Activated CD8-positive, alpha-beta memory T cell treated with anti-CD3 and anti-CD28 coated beads, Interleukin-2, amount 50 U/mL, for 24 hours (primary cell): ENCODE measurements at regions not wholly inside any gene's neighbourhood (a gene's known extent, or its start where the extent isn't known, plus 50 kb on each side); places are given as distances from the start of the nearest gene placed in this dataset.
"Not testable (repeated sequence)": the region's sequence is repeated elsewhere in the genome, so short reads cannot be mapped to it uniquely, and the experiment has no call there.

Source experiments
- DNase-seq: peaks from one replicate; pipeline ENCODE4 v3.0.0-alpha.2; 2020; ENCODE audit errors: extremely low read depth

DNA sequence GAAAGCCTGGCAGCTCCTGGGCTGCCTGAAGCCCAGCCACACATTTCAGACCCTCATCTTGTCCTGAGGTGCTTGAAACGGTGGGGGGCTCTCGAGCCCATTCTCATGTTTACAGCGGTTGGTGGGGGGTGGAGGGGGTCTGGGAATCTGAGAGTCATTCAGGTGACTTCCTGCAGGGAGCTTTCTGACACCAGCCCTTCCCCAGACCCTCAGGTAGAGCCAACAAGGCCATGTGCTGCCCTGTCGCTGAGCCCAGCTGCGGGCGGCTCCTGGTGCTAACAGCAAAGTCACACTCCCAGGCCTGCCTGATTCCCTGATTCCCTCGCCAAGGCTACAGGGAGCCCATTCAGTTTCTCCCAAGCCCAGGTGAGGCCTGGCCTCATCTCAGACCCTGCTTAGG is 324.9 kb upstream of the MEX3C start:
- no peak for DNase-seq

DNA sequence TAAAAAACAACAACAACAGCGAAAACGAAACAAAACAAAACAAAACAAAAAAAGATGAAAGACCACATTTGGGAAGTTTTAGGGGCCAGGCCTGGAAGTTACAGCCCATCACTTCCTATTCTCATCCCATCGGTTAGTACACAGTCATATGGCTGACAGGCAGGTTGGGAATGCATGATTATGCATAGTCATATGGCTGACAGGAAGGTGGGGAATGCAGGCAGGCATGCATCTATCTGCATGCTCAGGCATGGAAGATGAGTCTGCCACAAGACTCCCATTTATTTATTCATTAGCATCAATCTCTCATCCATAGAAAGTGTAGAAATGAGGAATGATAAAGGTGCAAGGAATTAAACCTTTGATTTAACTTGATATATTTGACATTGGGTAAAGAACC is 325.3 kb upstream of the MEX3C start:
- no peak for DNase-seq

- DNase-seq, result no peak
Measured at GRCh38 chr18:51523671-51524070, 326.2 kb upstream of the MEX3C start.

DNA sequence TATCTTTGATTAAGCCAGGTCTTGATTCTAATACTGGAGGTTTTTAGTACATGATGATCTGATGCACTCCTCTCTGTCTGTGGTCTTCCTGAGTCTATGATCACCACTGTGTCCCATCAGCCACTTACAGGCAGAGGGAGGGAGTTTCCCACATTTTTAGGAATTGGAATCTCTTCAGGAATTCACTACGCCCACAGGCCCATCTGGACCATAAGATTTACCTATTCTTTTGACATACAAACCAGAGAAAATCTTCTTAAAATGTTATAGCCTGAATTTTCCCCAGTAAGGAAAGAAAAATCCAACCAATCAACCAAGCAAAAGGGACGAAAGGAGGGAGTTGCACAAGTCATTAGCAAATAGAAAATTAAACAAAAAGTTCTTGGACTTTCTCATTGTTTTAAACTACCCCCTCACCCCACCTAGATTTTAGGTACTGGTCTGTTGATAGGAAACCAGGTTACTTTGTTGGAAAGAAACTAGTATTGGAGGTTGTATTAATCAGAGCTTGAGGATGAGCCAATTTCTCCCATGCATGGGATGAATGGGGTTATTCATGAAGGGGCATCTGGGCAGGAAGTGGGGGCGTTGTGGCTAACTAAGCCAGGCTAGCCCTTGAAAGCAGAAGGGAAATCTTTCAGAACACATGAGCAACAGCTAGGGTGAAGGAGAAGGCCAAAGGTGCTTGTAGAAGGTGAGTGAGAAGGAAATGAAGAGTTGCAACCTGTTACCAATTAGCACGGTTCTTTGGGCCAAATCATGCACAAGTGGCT is 328.2 kb upstream of the MEX3C start:
- DNase-seq, result no peak

- DNase-seq, result no peak
Measured at GRCh38 chr18:51527826-51528225, 330.3 kb upstream of the MEX3C start.

DNA sequence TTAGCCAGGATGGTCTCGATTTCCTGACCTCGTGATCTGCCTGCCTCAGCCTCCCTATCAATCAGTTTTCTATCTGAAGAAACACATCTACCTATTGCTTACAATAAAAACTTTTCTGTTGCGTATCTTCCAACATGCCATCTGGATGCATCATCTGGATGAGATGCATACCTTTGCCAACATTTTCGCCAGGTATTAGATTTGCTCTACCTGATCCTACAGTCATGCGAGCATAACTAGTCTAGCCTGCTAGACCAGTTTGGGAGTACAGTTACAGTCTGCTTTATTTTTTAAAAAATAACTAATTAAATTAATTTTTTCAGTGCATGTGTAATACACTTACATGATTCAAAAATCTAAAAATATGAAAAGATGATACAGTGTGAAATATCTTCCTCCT is 334.0 kb upstream of the MEX3C start:
- DNase-seq, result no peak

DNA sequence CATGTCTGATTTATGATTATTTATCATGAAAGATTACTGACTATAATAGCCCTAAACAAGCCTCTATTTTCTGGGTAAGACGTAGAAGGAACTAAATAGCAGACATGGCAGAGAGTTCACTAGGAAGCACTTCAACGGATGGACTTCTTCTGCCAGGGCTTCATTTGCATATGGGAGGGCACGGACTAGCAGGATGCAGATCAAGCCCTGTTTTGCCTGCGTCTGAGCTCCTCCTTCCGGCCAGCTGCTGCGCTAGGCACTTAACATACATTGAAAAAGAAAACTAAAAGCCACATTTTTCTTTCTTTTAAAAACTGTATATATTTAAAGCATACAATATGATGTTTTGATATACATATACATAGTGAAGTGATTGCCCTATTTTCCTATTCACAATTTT is 340.0 kb upstream of the MEX3C start:
- DNase-seq, result no peak

DNA sequence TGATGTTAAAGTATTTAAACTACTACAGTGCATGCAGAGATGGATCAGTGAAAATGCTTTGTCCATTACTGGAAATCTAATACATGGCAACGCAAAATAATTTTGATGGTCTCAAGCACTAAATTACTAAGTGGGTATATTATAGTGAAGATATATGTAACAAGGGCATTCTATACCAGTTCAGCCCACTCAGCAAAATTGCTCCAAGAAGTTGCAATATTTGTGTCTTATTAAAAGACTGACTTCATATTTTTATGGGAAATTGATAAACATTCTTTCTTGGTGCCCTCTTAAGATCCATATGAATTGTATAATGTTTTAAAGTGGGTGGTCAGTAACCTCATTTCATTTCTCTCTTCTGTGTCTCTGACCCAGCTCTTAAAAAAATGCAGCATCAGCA is 343.1 kb upstream of the MEX3C start:
- DNase-seq, result no peak

DNA sequence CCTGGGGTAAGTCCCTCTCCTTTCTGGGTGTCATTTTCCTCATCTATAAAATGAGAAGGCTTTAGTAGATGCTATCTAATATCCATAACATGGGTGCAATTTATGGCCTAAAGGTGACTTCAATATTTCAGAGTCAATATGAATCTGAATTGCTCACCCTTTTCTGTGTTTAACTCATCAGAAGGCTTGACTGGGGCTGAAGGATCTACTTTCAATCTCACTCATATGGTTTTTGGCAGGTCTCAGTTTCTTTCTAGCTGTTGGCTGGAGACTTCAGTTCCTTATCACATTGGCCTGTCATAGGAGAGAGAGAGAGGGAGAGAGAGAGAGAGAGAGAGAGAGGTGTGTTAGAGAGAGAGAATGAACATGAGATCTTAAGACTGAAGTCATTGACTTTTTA is 343.7 kb upstream of the MEX3C start:
- DNase-seq, result no peak

DNA sequence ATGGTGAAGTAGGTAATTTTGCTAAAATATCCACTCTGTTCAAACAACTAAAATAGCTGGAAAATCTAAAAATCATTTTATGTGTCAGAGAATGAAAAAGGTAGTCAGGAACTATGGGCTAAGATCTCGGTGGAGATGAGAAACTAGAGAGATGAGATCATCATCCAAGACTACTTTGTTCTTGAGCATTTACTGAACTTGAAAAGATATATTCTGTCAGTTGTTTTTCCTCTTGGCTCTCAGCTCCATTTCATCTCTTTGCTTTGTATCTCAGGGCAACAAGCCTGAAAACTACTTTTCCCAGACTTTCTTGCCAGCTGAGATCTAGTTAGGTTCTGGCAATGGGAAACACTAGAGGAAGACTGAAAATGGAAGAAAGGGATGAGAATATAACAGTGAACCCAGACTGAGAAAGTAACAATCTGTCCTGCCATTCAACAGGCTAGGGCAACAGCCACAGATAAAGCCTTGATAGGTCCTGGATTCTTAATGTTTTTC is 346.2 kb upstream of the MEX3C start:
- DNase-seq, result no peak

GRCh38 chr18:51545446-51545845 is 348.0 kb upstream of the MEX3C start:
- DNase-seq, result no peak

GRCh38 chr18:51559198-51559901 is 361.9 kb upstream of the MEX3C start:
- no peak for DNase-seq

- no peak for DNase-seq
Measured at GRCh38 chr18:51559902-51560287, 362.4 kb upstream of the MEX3C start.

GRCh38 chr18:51561821-51562220 is 364.3 kb upstream of the MEX3C start:
- DNase-seq, result no peak

DNA sequence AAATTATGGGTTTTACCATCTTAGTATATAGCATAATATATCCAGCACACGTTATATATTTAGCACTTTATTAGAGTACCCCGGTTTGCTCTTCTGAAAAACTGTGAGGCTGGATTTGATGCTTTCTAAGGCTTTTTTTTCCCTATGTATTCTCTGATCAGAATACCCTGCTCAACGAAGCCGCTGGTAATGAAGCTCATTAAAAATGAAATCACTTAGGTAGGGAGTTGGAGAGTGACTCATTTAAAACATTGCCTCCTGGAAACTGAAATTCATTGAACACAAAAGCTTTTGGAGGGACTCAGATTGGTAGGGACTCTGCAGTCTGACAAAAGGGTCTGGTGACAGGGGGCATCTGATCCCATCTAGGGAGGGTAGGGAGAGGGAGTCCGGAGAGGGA is 365.4 kb upstream of the MEX3C start:
- DNase-seq, result no peak

DNA sequence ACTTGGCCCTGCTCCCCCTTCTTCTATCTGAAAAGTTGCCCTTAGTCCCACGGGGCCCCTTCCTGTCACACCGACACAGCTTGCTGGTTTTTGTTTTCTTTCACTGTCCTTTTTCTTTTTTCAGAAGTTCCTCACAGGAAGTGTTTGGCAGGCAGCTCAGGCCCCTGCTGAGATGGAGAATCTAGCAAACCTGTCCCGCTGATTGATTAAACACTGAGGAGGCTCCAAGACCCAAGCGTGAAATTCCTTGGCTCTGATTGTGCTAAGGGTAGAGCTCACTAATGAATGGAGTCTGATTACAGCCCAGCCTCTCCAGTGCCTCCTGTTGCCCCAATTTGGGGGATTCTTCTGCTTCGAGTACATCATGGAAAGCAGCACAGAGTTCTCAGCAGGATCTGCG is 365.9 kb upstream of the MEX3C start:
- no peak for DNase-seq

- no peak for DNase-seq
Measured at GRCh38 chr18:51568151-51568550, 370.7 kb upstream of the MEX3C start.

- DNase-seq, result no peak
Measured at GRCh38 chr18:51569153-51569552, 371.7 kb upstream of the MEX3C start.

DNA sequence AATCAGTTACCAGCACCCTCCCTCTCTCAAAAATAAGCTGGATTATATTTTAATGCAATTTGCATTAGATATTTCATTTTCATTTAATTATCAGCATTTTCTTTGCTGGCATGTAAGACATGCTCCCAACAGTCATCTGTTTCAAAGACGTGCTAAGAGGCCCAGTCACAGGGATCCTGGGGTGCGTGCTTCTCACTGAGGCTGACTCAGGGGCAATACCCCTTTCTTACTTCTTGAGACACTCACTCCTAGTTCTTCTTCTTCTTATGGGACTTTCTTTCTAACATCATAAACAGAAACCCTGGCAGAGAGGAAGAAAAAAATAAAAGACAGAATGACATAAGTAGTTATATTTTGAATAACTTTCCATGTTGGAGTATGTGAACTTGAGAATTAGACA is 372.1 kb upstream of the MEX3C start:
- no peak for DNase-seq

GRCh38 chr18:51570071-51570470 is 372.6 kb upstream of the MEX3C start:
- DNase-seq, result not testable (repeated sequence)

DNA sequence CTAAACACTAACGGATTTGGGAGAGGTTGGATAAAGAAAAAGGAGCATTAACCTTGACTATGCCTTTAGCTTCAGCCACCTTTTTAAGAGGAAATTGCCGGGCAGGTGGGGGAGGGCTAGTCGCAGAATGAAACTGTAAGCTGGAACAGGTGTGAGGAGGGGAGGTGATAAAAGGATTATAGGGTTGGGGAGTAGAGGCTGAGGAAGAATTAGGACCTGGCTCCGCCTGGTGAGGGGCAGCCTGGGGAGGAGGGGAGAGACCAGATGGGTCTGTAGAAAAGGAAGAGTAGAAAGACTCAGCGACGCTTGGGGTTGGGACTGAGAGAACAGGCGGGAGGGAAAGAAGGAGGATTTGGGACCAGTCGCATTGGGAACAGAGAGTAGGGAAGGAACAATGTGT is 376.4 kb upstream of the MEX3C start:
- DNase-seq, result not testable (repeated sequence)

DNA sequence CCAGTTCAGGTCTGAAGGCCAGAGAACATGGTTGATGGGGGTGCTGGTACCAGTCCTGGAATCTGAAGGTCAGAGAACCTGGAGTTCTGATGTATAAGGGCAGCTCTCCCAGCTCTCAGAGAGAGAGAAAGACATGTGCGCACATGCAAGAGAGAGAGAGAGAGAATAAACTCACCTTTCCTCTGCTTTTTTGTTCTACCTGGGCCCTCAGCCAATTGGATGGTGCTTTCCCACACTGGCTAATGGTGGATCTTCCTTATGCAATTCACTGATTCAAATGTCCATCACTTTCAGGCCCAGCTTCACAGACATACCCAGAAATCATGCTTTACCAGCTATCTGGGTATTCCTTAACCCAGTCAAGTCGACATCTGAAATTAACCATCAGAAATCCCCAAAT is 377.7 kb upstream of the MEX3C start:
- no peak for DNase-seq

DNA sequence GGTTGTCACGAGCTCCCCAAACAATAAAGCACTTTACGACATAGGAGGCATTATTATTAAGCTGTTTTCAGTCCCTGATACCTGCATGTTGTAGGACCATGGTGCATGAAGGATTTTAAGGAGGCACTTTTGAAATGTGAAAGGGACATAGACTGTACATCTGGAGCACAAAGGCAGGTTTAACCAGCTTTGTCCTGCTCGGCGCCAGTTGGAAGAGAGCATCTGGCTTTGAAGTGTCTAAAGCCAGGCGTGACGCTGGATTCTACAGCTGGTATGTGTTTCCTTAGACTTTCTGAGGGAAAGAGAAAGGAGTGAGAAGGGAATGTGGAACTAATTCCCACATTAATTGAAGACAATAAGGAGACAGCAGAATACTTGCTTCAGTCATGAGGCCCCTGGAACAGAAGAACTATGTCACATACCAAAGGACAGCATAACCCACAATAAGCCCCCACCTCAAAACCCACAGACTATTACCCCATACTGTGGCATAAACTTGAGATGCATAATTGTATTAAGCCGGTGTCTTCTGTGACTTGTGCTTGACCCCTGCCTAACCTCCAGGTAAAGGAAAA is 381.0 kb upstream of the MEX3C start:
- no peak for DNase-seq
